ENCODE measurements at regions not wholly inside any gene's neighbourhood (a gene's known extent, or its start where the extent isn't known, plus 50 kb on each side); places are given as distances from the start of the nearest gene placed in this dataset.
"Not testable (repeated sequence)": the region's sequence is repeated elsewhere in the genome, so short reads cannot be mapped to it uniquely, and the experiment has no call there.

DNA sequence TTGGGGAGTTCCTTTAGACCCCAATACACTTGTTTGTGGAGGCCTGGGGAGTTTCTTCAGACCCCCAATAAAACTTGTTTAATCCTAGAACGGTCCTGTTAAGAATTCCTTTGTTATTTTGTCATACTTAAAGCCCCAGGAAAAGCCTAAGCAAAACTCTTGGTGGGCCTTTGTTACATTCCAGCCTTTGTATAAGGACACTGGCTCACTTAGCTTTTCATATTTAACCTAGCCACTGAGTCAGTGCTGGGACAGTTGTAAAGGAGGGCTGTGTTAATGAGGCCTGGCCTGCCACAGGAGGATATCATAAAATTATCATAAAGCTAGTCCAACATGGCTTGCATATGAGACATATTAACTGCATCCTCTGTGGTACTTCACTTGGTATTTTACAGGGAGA lies 760.1 kb downstream of the ZNF385D start:
- Mint-ChIP-seq H3K4me3 (no peak overlapping the region), H3K36me3 (no peaks in the 10 kb centered on the region), H3K4me1 (no peaks in the 10 kb centered on the region), H3K9me3 (peaks cover 2 to 9% of the 10 kb centered on the region in 2 donors), H3K27me3 (no peaks in the 10 kb centered on the region), H3K27ac (no peak overlapping the region)
- DNase-seq (no peak), ATAC-seq (replicated peaks) (no peak)

DNA sequence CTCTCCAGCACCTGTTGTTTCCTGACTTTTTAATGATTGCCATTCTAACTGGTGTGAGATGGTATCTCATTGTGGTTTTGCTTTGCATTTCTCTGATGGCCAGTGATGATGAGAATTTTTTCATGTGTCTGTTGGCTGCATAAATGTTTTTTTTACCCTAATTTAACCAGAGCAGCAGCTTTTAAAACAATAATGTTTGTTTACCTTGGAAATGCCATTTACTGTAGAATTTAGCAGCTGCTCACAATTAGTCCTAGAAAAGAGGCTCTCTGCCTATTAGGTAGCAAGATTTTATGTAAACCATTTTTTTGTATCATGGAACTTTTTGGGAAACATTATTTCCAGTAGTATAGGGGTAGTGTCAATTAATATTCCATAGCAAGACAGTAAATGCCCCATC lies 761.4 kb downstream of the ZNF385D start:
- not testable (repeated sequence) for H3K4me1 Mint-ChIP-seq; DNase-seq; H3K27me3 Mint-ChIP-seq; H3K9me3 Mint-ChIP-seq; ATAC-seq (replicated peaks); H3K4me3 Mint-ChIP-seq; H3K36me3 Mint-ChIP-seq; H3K27ac Mint-ChIP-seq

DNA sequence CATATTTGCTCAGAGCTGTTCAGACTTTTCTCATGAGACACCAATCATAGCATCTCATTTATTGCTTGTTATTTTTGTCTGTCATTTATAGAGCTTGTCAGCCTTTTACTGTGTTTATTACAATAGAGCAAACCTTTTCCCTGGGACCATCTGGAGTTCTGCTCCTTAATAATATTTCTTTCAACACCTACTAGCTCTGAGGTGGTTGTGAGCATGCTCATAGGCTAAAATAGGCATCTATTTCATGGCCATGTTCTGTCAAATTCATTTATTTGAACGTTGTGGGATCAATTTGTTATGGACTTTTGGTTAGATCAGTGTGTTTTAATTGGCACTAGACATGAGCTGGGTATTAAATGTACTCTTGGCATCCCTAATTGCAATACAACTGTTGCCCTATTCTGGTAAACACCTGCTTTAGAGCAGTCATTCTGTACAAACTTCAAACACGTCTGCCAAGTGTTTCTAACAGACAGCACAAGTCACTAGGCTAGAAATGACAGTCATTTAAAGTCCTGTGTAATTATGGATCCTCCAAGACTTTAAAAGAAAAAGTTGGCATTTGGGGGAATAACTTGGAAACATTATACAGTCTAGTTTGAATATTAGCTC lies 766.3 kb downstream of the ZNF385D start:
- Mint-ChIP-seq H3K27ac (no peak overlapping the region), H3K4me1 (no peaks in the 10 kb centered on the region), H3K27me3 (no peaks in the 10 kb centered on the region), H3K36me3 (no peaks in the 10 kb centered on the region), H3K9me3 (peaks cover 2 to 6% of the 10 kb centered on the region in 2 donors), H3K4me3 (no peak overlapping the region)
- no peak for ATAC-seq (replicated peaks)
- no peak for DNase-seq

DNA sequence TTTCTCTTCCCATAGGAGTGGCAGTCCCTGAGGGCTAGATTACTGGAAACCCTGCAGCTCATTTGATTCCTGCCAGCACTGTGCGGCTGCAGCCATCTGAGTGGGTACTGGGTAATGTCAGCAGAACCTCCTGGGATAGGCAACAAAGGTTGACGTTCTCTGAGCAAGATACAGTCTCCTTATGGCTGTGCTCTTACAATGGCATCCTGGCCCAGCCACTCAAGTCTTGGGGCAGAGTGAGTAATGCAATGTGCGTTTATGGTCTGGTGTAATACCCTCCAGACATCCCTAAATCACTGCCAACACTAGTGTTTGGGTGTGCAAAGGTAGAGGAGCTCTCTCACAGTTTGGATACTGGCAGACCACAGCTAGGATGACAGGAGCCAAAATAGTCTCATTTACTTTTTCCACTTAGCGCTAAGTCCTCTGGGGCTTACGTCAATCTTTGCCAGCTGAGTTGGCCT lies 775.8 kb downstream of the ZNF385D start:
- Mint-ChIP-seq H3K4me3 (no peak overlapping the region), H3K4me1 (no peaks in the 10 kb centered on the region), H3K9me3 (peaks cover 8 to 9% of the 10 kb centered on the region in 2 donors), H3K36me3 (no peaks in the 10 kb centered on the region), H3K27me3 (no peaks in the 10 kb centered on the region), H3K27ac (no peak overlapping the region)
- DNase-seq (no peak), ATAC-seq (replicated peaks) (no peak)

DNA sequence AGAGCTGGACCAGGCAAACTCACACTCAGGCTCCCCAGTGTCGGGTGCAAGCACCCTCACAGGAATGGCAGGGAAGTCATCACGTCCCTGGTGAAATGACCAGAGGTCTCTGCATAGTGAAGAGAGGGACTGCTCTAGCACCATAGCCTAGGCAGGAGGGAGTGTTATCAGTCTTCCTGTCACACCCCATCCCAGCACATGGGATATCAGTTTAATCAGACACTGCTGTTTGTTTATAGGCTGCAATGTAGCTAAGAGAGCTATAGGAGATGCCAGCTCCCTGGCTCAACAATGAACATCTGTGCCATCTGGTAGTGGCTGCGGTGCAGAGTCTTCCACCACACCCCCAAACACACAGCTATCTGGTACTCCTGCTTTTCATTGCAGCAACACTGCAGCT lies 776.6 kb downstream of the ZNF385D start:
- ATAC-seq (replicated peaks) (peak in 1 of 2 donors; percentile 10), DNase-seq (no peak)
- H3K27me3 Mint-ChIP-seq = no peaks in the 10 kb centered on the region
- no peak overlapping the region for H3K27ac Mint-ChIP-seq
- no peak overlapping the region for H3K4me3 Mint-ChIP-seq
- H3K4me1 Mint-ChIP-seq = no peaks in the 10 kb centered on the region
- no peaks in the 10 kb centered on the region for H3K36me3 Mint-ChIP-seq
- peaks cover 8 to 10% of the 10 kb centered on the region in 2 donors for H3K9me3 Mint-ChIP-seq

DNA sequence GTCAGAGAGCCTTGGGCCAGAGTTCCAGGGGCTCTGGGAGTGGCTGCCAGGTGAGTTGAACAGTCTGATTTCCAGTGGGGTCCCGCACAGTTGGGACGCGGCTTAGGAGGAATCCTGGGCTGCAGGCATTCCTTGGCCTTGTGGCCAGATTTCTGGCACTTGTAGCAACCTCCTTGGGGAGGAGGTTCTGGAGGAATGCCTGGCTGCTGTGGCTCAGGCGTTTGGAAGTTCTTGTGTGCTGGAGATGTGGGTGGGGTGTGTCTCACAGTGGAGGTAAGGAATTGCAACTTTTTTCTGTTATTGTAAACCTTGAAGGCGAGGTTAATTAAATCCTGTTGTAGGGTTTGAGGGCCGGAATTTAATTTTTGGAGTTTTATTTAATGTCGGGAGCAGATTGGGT lies 780.2 kb downstream of the ZNF385D start:
- DNase-seq; H3K9me3 Mint-ChIP-seq; H3K27ac Mint-ChIP-seq; ATAC-seq (replicated peaks); H3K27me3 Mint-ChIP-seq; H3K36me3 Mint-ChIP-seq; H3K4me1 Mint-ChIP-seq; H3K4me3 Mint-ChIP-seq: not testable (repeated sequence)

DNA sequence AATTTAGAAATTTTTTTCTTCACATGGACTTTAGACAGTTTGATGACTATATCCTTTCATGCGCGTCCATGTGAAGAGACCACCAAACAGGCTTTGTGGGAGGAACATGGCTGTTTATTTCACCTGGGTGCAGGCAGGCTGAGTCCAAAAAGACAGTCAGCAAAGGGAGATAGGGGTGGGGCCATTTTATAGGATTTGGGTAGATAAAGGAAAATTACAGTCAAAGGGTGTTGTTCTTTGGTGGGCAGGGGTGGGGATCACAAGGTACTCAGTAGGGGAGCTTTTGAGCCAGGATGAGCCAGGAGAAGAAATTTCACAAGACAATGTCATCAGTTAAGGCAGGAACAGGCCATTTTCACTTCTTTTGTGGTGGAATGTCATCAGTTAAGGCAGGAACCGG lies 781.5 kb upstream of the SGO1 start:
- ATAC-seq (replicated peaks); H3K27ac Mint-ChIP-seq; H3K4me1 Mint-ChIP-seq; H3K4me3 Mint-ChIP-seq; H3K27me3 Mint-ChIP-seq; H3K36me3 Mint-ChIP-seq; DNase-seq: not testable (repeated sequence)
- peaks cover 8 to 10% of the 10 kb centered on the region in 2 donors for H3K9me3 Mint-ChIP-seq

DNA sequence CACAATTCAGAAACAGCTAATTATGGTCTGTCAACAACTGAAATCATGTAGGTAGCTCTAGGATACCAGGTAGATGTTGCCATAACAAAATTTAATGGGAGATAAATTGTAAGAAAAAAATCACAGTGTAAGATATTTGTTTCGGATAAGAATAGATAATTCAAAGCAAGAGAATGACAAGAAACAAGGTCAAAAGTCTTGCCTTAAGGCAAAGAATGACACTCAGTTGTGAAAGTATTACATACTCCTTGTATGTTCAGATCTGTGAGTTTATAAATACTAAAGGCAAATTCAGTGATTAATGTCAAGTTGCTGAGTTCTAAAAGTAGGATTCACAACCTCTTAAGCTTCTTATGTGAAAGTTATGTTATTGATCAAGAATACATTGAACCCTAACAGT lies 772.2 kb upstream of the SGO1 start:
- no peaks in the 10 kb centered on the region for H3K27me3 Mint-ChIP-seq
- H3K27ac Mint-ChIP-seq = no peak overlapping the region
- no peak overlapping the region for H3K4me3 Mint-ChIP-seq
- DNase-seq (no peak), ATAC-seq (replicated peaks) (no peak)
- no peaks in the 10 kb centered on the region for H3K9me3 Mint-ChIP-seq
- no peaks in the 10 kb centered on the region for H3K36me3 Mint-ChIP-seq
- H3K4me1 Mint-ChIP-seq = no peaks in the 10 kb centered on the region

DNA sequence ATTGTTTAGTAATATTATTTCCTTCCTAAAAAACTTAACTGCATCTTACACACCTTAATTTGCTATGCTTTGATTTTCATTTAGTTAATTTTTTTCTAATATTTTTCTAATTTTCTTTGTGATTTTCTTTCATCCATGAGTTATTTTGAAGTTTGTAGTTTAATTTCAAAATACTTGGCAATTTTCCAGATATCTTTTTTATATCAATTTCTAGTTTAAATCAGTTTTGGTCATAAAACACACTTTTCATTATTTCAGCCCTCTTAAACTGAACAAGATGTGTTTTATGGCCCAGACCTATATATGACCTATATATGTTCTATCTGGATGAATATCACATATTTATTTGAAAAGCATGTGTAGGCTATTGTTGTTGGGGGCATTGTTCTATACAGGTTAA lies 759.9 kb upstream of the SGO1 start:
- H3K36me3 Mint-ChIP-seq = no peaks in the 10 kb centered on the region
- no peak overlapping the region for H3K4me3 Mint-ChIP-seq
- no peak for ATAC-seq (replicated peaks)
- H3K9me3 Mint-ChIP-seq = peaks cover 5 to 14% of the 10 kb centered on the region in 2 donors
- DNase-seq = no peak
- no peaks in the 10 kb centered on the region for H3K4me1 Mint-ChIP-seq
- no peak overlapping the region for H3K27ac Mint-ChIP-seq
- no peaks in the 10 kb centered on the region for H3K27me3 Mint-ChIP-seq

DNA sequence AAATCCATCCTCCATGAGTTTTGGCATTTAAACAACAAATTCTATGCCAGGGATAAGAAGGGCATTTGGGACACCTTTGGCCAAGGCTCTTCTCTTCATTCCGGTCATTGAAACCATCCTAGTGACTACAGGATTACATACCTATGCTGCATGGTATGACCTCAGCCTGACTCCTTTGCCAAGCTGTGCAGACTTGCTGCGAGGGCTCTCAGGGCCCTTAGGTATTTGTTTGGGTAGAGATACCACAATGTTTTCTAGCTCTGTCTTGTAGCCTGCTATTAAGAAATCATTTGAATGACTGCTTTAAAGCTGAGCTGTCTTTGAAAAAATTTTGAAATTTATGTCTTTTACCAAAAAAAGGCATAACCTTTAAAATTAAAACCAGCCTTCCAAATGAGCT lies 749.8 kb upstream of the SGO1 start:
- no peak for ATAC-seq (replicated peaks)
- Mint-ChIP-seq H3K4me3 (no peak overlapping the region), H3K4me1 (no peaks in the 10 kb centered on the region), H3K27ac (no peak overlapping the region), H3K36me3 (no peaks in the 10 kb centered on the region), H3K27me3 (no peaks in the 10 kb centered on the region), H3K9me3 (peaks cover 0 to 2% of the 10 kb centered on the region in 2 donors)
- DNase-seq = no peak

DNA sequence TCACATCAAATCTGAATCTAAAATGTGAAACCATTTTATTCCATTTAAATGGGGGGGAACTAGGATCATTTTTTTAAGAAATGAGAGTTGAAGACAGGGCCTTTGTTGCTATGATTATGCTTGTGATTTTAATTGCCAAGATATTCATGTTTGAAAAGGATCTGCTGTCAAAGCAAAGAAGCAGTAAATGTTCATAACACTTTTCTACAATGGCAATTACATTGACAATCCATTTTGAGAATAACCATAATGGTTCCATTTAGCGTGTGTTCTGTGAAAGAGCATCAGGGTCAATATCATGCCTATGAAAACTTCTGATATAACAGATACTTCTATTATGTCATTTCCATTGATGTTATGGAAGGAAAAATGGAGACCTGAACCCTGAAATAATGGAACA lies 745.8 kb upstream of the SGO1 start:
- peaks cover 0 to 2% of the 10 kb centered on the region in 2 donors for H3K9me3 Mint-ChIP-seq
- H3K4me3 Mint-ChIP-seq = no peak overlapping the region
- no peak for DNase-seq
- H3K27ac Mint-ChIP-seq = no peak overlapping the region
- H3K36me3 Mint-ChIP-seq = no peaks in the 10 kb centered on the region
- no peaks in the 10 kb centered on the region for H3K27me3 Mint-ChIP-seq
- no peak for ATAC-seq (replicated peaks)
- no peaks in the 10 kb centered on the region for H3K4me1 Mint-ChIP-seq

DNA sequence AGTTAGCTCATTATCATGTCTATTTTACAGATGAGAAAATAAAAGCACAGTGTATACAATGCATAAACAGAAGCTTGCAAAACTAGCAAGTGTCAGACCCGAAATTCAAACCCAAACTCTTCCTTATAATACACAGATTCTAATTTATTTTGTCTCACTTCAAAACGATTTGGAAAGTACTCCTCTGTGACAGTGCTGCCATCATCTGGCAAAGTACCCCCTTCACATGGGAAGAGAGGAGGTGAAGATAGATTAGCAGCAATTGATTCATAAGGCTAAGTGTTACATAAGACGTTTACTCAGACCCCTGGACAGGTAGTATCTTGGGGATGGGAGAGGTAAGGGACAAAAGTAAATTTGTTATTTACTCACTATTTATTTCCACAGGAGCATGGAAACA lies 744.0 kb upstream of the SGO1 start:
- H3K9me3 Mint-ChIP-seq = peaks cover 0 to 2% of the 10 kb centered on the region in 2 donors
- DNase-seq = no peak
- H3K36me3 Mint-ChIP-seq = no peaks in the 10 kb centered on the region
- H3K4me3 Mint-ChIP-seq = no peak overlapping the region
- no peaks in the 10 kb centered on the region for H3K4me1 Mint-ChIP-seq
- no peaks in the 10 kb centered on the region for H3K27me3 Mint-ChIP-seq
- no peak for ATAC-seq (replicated peaks)
- H3K27ac Mint-ChIP-seq = no peak overlapping the region

DNA sequence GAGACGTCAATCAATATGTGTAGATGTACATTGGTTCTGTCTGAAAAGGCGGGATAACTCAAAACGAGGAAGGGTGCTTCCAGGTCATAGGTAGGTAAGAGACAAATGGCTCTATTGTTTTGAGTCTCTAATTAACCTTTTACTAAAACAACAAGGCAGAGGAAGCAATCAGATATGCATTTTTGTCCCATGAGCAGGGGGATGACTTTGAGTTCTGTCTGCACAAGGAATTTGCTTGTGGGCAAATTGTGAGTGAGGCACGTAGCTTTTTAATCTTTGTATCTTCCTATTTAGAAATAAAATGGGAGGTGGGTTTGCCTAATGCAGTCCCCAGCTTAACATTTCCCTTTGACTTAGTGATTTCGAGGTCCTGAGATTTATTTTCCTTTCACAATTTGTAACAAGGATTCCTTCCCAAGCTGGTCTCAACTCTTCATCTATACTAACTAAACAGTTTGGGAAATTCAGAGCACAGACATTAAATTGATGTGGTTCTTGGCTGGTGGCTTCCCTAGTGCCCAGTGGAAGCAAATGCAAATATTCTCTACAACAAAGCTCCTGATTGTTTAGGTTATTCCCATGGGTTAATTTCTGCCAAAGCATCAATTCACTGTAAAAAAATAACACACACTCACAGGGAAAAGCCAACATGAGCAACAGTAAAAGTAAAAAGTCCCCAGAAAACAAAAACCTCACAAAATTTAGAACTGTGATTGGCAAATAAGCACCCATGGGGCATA lies 738.8 kb upstream of the SGO1 start:
- H3K27ac Mint-ChIP-seq = no peak overlapping the region
- DNase-seq = no peak
- H3K27me3 Mint-ChIP-seq = no peaks in the 10 kb centered on the region
- no peaks in the 10 kb centered on the region for H3K4me1 Mint-ChIP-seq
- H3K9me3 Mint-ChIP-seq = peaks cover 13 to 20% of the 10 kb centered on the region in 2 donors
- ATAC-seq (replicated peaks) = no peak
- no peak overlapping the region for H3K4me3 Mint-ChIP-seq
- no peaks in the 10 kb centered on the region for H3K36me3 Mint-ChIP-seq

DNA sequence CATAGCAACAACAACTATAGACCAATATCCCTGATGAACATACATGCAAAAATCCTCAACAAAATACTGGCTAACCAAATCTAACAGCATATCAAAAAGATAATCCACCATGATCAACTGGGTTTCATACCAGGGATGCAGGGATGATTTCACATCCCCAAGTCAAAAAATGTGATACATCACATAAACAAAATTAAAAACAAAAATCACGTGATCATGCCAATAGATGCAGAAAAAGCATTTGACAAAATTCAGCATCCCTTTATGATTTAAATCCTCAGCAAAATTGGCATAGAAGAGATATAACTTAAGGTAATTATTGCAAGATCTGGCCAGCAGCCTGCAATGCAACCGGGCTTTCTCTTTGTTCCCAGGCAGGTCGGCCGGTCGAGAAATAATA lies 735.1 kb upstream of the SGO1 start:
- H3K36me3 Mint-ChIP-seq = not testable (repeated sequence)
- peaks cover 28 to 36% of the 10 kb centered on the region in 2 donors for H3K9me3 Mint-ChIP-seq

DNA sequence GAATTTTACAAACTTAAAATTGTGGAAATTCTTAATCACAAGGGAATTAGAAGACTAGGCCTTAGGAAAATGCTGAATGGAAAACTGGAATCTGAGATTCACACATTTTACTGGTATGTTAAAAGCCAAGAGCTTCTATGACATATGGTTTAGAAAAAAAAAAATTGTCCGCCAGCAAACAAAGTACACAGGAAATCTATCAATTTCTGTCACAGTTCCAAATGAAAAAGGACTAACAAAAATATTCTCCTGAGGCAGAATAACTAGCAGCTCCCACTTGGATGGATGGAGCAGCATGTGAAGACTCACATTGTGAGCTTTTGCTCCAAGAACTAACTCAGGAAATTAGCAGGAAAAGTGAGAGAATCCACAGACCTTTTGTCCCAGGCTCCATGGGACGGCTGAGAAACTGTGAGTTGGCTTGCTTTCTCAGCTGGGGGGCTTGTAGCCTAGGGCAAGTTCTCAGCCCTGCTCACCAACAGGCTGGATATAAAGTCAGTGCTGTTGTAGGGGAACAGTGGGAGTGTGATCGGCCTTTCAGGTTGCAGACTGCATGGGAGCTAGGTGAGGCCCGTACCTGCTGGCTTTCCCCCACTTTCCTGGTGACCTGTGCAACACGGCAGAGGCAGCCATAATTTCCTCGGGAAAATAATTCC lies 731.1 kb upstream of the SGO1 start:
- ATAC-seq (replicated peaks) (no peak), DNase-seq (no peak)
- H3K4me3 Mint-ChIP-seq = no peak overlapping the region
- H3K4me1 Mint-ChIP-seq = no peaks in the 10 kb centered on the region
- no peak overlapping the region for H3K27ac Mint-ChIP-seq
- no peaks in the 10 kb centered on the region for H3K27me3 Mint-ChIP-seq
- H3K9me3 Mint-ChIP-seq = peaks cover 20 to 29% of the 10 kb centered on the region in 2 donors
- no peaks in the 10 kb centered on the region for H3K36me3 Mint-ChIP-seq

More for the DNA sequence above, 735.1 kb upstream of the SGO1 start:
- ATAC-seq (replicated peaks); H3K27ac Mint-ChIP-seq; H3K4me3 Mint-ChIP-seq; H3K4me1 Mint-ChIP-seq; DNase-seq; H3K27me3 Mint-ChIP-seq: not testable (repeated sequence)

All from stimulated activated naive B cell treated with anti-CD40 and anti-IgM and Interleukin-4, amounts not matched to agents 10 μg/mL and 1 μg/mL and 100 μg/mL, for 72 hours (primary cell).